ACHN (cell line): ENCODE measurements at regions not wholly inside any gene's neighbourhood (a gene's known extent, or its start where the extent isn't known, plus 50 kb on each side); places are given as distances from the start of the nearest gene placed in this dataset.

ENCODE experiments used
- DNase-seq: peaks from one replicate; pipeline ENCODE4 v3.0.0-alpha.2; 2015
- in situ Hi-C: cut with HindIII; loops from 2 replicates; pipeline ENCODE4 v1.10.0; 2017; ENCODE audit warnings: low sequenced_read_pairs, low pct_ligation_motif_present, low pct_unique_long_range_greater_than_20kb

GRCh38 chr4:171646984-171647383, 166.2 kb upstream of the GALNTL6 start:
- DNase-seq: no peak
- in situ Hi-C loops: no loop called here

GRCh38 chr4:171644430-171645057, 168.7 kb upstream of the GALNTL6 start:
- no peak for DNase-seq
- in situ Hi-C loops: no loop called here

GRCh38 chr4:171639540-171639939, 173.7 kb upstream of the GALNTL6 start:
- in situ Hi-C loops: no loop called here
- DNase-seq: no peak

GRCh38 chr4:171636606-171637005, 176.6 kb upstream of the GALNTL6 start:
- in situ Hi-C loops: no loop called here
- no peak for DNase-seq

- in situ Hi-C loops: no loop called here
- DNase-seq: no peak
These were observed 183.5 kb upstream of the GALNTL6 start for GRCh38 chr4:171629737-171630136.

GRCh38 chr4:171629182-171629581, 184.0 kb upstream of the GALNTL6 start:
- no peak for DNase-seq
- in situ Hi-C loops: no loop called here

- in situ Hi-C loops: no loop called here
- DNase-seq: no peak
These were observed 186.7 kb upstream of the GALNTL6 start for GRCh38 chr4:171626554-171626953.

GRCh38 chr4:171622729-171623128, 190.5 kb upstream of the GALNTL6 start:
- DNase-seq: no peak
- in situ Hi-C loops: no loop called here

GRCh38 chr4:171621646-171622045, 191.6 kb upstream of the GALNTL6 start:
- in situ Hi-C loops: no loop called here
- no peak for DNase-seq

- DNase-seq: no peak
- in situ Hi-C loops: no loop called here
These were observed 200.3 kb upstream of the GALNTL6 start for GRCh38 chr4:171612907-171613306.

GRCh38 chr4:171602638-171603355, 210.4 kb upstream of the GALNTL6 start:
- no peak for DNase-seq
- in situ Hi-C loops: no loop called here

GRCh38 chr4:171601091-171601490, 212.1 kb upstream of the GALNTL6 start:
- in situ Hi-C loops: no loop called here

GRCh38 chr4:171599628-171600027, 213.6 kb upstream of the GALNTL6 start:
- no peak for DNase-seq
- in situ Hi-C loops: no loop called here

More at GRCh38 chr4:171601091-171601490, 212.1 kb upstream of the GALNTL6 start:
- DNase-seq: no peak

GRCh38 chr4:171594293-171594692, 218.9 kb upstream of the GALNTL6 start:
- in situ Hi-C loops: no loop called here
- DNase-seq: no peak

- DNase-seq: no peak
- in situ Hi-C loops: no loop called here
These were observed 222.5 kb upstream of the GALNTL6 start for GRCh38 chr4:171590716-171591115.

GRCh38 chr4:171588764-171589163, 224.4 kb upstream of the GALNTL6 start:
- no peak for DNase-seq

GRCh38 chr4:171588051-171588545, 225.1 kb upstream of the GALNTL6 start:
- DNase-seq: no peak
- in situ Hi-C loops: no loop called here

More at GRCh38 chr4:171588764-171589163, 224.4 kb upstream of the GALNTL6 start:
- in situ Hi-C loops: no loop called here

GRCh38 chr4:171583790-171584189, 229.4 kb upstream of the GALNTL6 start:
- no peak for DNase-seq
- in situ Hi-C loops: no loop called here

- in situ Hi-C loops: no loop called here
- peak; percentile 3 for DNase-seq
These were observed 230.1 kb upstream of the GALNTL6 start for GRCh38 chr4:171582961-171583581.

- in situ Hi-C loops: no loop called here
- no peak for DNase-seq
These were observed 240.0 kb upstream of the GALNTL6 start for GRCh38 chr4:171573181-171573580.
